ENCODE measurements at regions not wholly inside any gene's neighbourhood (a gene's known extent, or its start where the extent isn't known, plus 50 kb on each side); places are given as distances from the start of the nearest gene placed in this dataset. TPM values are rescaled to one million over a fixed set of nuclear protein-coding genes. Genes with fewer than 3 reads are reported as not detected.

GRCh38 chr13:26813321-26813979 lies 52.9 kb upstream of the GPR12 start (continued):
- TF ChIP-seq SUZ12 (IDR thresholded peaks at IDR 0.05; ENCODE audit: unreplicated experiment), result no peak
- no peak for TF ChIP-seq SPI1 (IDR thresholded peaks at IDR 0.05; ENCODE audit: borderline replicate concordance, insufficient read depth, low read depth, low read length)
- TF ChIP-seq CHD4 (IDR thresholded peaks at IDR 0.05), result no peak
- no peak for TF ChIP-seq HDAC2 (IDR thresholded peaks at IDR 0.05)

GRCh38 chr13:26811581-26811980 lies 51.0 kb upstream of the GPR12 start:
- Histone ChIP-seq H2AFZ (ENCODE audit: control insufficient read depth, low read depth, low read length) (no peak overlapping the region), H3K9me3 (replicated peaks; ENCODE audit: control insufficient read depth, insufficient read depth, low read length) (no peaks in the 10 kb centered on the region), H3K79me2 (ENCODE audit: control insufficient read depth, insufficient read depth, low read length) (no peaks in the 10 kb centered on the region), H3K36me3 (ENCODE audit: control insufficient read depth in 2 of 2, insufficient read depth in 2 of 2, low read length in 1 of 2) (no peaks in the 10 kb centered on the region), H3K27ac (ENCODE audit: control insufficient read depth, insufficient read depth) (no peak overlapping the region), H4K20me1 (ENCODE audit: control insufficient read depth, insufficient read depth) (no peaks in the 10 kb centered on the region), H3K4me2 (ENCODE audit: control insufficient read depth, insufficient read depth) (no peak overlapping the region), H3K4me3 (no peak overlapping the region), H3K4me1 (ENCODE audit: control insufficient read depth, insufficient read depth, low read length) (no peaks in the 10 kb centered on the region), H3K27me3 (replicated peaks in 1 of 2; ENCODE audit: control insufficient read depth in 2 of 2, insufficient read depth in 2 of 2, low read length in 1 of 2) (peaks cover 0 to 4% of the 10 kb centered on the region in 2 experiments; a peak in 1 of 4 replicates), H3K9ac (ENCODE audit: control insufficient read depth, insufficient read depth, low read length) (no peak overlapping the region)
- DNase-seq (ENCODE audit: low read depth, low spot score) (no peak), FAIRE-seq (no peak), ATAC-seq (no peak)
- in situ Hi-C loops (cut with MboI) (no loop called here), intact Hi-C loops (cut with micrococcal nuclease; ENCODE audit: unreplicated experiment) (no loop called here)
- WGBS (ENCODE audit: insufficient coverage, insufficient replicate concordance, low lambda C conversion rate, missing lambda C conversion rate), result 20% methylated on average over 3 of the region's 3 CpGs
- SMC1A ChIA-PET (ENCODE audit: uncharacterized antibody, unreplicated experiment), result no interaction called here
- RAD21 ChIA-PET (ENCODE audit: unreplicated experiment), result no interaction called here
- no TSS peak for BruUV-seq (replicated peaks)
- POLR2A ChIA-PET, result no interaction called here
- CTCF ChIA-PET, result no interaction called here
- TF ChIP-seq BMI1 (IDR thresholded peaks at IDR 0.05; ENCODE audit: borderline replicate concordance), result no peak

Small RNA genes in the stretch of these regions (small RNA-seq; reads per million reads assigned to genes)
- gene RPS21P8, result not detected

Measured in GM12878 (cell line).